Left lung (tissue), 4 donors: ENCODE measurements at regions not wholly inside any gene's neighbourhood (a gene's known extent, or its start where the extent isn't known, plus 50 kb on each side); places are given as distances from the start of the nearest gene placed in this dataset.

ENCODE experiments used
- ATAC-seq: fragments of 200-7000 bp; cut with Tn5 transposase; one replicate; pipeline ENCODE4 v1.9.1; 2020; ENCODE audit warnings: moderate library complexity
- DNase-seq, 4 donors: peaks; one replicate each; pipeline ENCODE4 v3.0.0-alpha.2; 2013 to 2020
- H3K27ac ChIP-seq, 2 donors: fragments of 200-600 bp; sonication (generic) in 1 of 2; one replicate each; pipeline versions ENCODE4 v1.5.0 to v1.8.0; 2020 to 2021
- H3K27me3 ChIP-seq, 2 donors: fragments of 200-600 bp; sonication (generic) in 1 of 2; one replicate each; pipeline versions ENCODE4 v1.5.0 to v1.8.0; 2020 to 2021
- H3K36me3 ChIP-seq, 2 donors: fragments of 200-600 bp; sonication (generic) in 1 of 2; one replicate each; pipeline versions ENCODE4 v1.5.0 to v1.8.0; 2020 to 2021
- H3K4me1 ChIP-seq, 2 donors: fragments of 200-600 bp; one replicate each; pipeline ENCODE4 v1.8.0; 2021
- H3K4me3 ChIP-seq, 2 donors: fragments of 200-600 bp; sonication (generic) in 1 of 2; one replicate each; pipeline versions ENCODE4 v1.5.0 to v1.8.0; 2020 to 2021; ENCODE audit warnings: mild to moderate bottlenecking in 1 of 2
- H3K9me3 ChIP-seq, 2 donors: fragments of 200-600 bp; sonication (generic) in 1 of 2; one replicate each; pipeline versions ENCODE4 v1.5.0 to v1.8.0; 2020 to 2021
- intact Hi-C, 2 donors: fragments of 100-400 bp; cut with DNase I; formaldehyde crosslinking; loops; one replicate each; pipeline versions ENCODE4 v1.11.2 to v1.14.2; 2022
- TF ChIP-seq, protein P1 (sequence below), 2 donors: fragments of 200-600 bp; sonication (generic) in 1 of 2; IDR thresholded peaks; one replicate each; pipeline versions ENCODE4 v1.5.0 to v1.8.0; 2021; ENCODE audit warnings: antibody characterized with exemption in 2 of 2
- donor health status: DM: no; HTN: yes; CAD: no.
- donor health status: DM: no; HTN: no; CAD: no.

DNA sequence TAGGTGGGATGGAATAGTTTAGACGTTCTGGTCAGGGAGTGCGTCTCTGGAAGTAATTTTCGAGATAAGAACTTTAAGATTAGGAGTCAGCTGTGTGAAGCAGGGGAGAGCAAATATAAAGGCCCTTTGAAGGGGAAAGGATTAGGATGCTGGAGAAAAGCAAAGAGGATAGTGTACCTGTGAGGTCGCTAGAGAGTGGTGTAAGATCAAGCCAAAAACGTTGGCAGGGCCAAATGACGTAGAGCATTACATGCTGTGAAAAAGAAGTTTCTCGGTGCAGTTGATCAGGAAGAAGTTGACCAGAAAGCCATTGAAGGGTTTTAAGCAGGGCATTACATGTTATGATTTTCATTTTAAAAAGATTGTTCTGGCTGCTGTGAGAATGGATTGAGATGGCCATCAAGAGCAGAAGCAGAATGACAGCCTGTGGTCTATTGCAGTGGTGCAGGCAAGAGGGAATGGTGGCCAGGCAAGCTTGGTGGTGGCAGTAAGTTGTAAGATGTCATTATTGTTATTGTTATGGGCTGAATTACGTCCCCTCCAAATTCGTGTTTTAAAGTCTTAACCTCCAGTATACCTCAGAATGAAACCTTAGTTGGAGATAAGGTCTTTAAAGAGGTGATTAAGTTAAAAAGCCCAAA lies 113.6 kb upstream of the KIF26B start:
- Histone ChIP-seq H3K9me3 (no peaks in the 10 kb centered on the region), H3K27me3 (no peaks in the 10 kb centered on the region), H3K4me3 (no peak overlapping the region), H3K36me3 (no peaks in the 10 kb centered on the region), H3K4me1 (peaks cover 0 to 4% of the 10 kb centered on the region in 2 donors), H3K27ac (no peak overlapping the region)
- TF ChIP-seq, protein P1, sequence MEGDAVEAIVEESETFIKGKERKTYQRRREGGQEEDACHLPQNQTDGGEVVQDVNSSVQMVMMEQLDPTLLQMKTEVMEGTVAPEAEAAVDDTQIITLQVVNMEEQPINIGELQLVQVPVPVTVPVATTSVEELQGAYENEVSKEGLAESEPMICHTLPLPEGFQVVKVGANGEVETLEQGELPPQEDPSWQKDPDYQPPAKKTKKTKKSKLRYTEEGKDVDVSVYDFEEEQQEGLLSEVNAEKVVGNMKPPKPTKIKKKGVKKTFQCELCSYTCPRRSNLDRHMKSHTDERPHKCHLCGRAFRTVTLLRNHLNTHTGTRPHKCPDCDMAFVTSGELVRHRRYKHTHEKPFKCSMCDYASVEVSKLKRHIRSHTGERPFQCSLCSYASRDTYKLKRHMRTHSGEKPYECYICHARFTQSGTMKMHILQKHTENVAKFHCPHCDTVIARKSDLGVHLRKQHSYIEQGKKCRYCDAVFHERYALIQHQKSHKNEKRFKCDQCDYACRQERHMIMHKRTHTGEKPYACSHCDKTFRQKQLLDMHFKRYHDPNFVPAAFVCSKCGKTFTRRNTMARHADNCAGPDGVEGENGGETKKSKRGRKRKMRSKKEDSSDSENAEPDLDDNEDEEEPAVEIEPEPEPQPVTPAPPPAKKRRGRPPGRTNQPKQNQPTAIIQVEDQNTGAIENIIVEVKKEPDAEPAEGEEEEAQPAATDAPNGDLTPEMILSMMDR (IDR thresholded peaks at IDR 0.05), result no peak
- ATAC-seq (no peak), DNase-seq (no peak)
- intact Hi-C loops, result loop anchor here in 1 of 2 donors (5.0 to 10.0 kb wide), 2 partner anchors 239 to 436 kb away; no protein-coding TSS in a partner anchor

DNA sequence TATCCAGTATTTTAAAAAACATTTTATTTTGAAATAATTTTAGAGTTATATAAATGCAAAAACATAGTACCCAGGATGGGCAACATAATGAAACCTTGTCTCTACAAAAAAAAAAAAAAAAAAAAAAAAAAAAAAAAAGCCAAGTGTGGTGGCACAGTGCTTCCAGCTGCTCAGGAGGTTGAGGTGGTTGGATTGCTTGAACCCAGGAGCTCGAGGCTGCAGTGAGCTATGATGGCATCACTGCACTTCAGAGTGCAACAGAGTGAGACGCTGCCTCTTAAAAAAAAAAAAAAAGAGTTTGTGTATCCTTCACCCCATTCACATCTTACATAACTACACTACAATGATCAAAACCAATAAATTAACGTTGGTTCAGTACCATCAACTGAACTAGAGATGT lies 115.6 kb upstream of the KIF26B start:
- no peak for DNase-seq
- TF ChIP-seq, protein P1 (IDR thresholded peaks at IDR 0.05), result no peak
- intact Hi-C loops, result no loop called here
- Histone ChIP-seq H3K4me3 (no peak overlapping the region), H3K27me3 (no peaks in the 10 kb centered on the region), H3K9me3 (no peaks in the 10 kb centered on the region), H3K27ac (no peak overlapping the region), H3K4me1 (peaks cover 0 to 4% of the 10 kb centered on the region in 2 donors), H3K36me3 (no peaks in the 10 kb centered on the region)
- ATAC-seq, result no peak

DNA sequence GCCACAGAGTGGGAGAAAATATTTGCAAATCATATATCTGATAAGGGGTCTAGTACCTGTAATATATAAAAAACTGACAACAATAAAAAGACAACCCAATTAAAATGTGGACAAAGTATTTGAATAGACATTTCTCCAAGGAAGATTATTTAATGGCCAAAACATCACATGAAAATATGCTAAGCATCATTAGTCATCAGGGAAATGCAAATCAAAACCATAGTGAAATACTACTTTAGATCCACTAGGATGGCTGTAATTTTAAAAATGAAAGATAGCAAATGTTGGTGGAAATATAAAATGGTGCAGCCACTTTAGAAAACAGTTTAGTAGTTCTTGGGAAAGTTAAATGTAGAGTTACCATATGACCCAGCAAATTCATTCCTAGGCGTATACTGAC lies 118.7 kb upstream of the KIF26B start:
- TF ChIP-seq, protein P1 (IDR thresholded peaks at IDR 0.05), result no peak
- Histone ChIP-seq H3K27me3 (no peaks in the 10 kb centered on the region), H3K27ac (no peak overlapping the region), H3K9me3 (no peaks in the 10 kb centered on the region), H3K36me3 (no peaks in the 10 kb centered on the region), H3K4me3 (no peak overlapping the region), H3K4me1 (no peaks in the 10 kb centered on the region)
- no peak for DNase-seq
- ATAC-seq, result no peak
- intact Hi-C loops, result no loop called here

DNA sequence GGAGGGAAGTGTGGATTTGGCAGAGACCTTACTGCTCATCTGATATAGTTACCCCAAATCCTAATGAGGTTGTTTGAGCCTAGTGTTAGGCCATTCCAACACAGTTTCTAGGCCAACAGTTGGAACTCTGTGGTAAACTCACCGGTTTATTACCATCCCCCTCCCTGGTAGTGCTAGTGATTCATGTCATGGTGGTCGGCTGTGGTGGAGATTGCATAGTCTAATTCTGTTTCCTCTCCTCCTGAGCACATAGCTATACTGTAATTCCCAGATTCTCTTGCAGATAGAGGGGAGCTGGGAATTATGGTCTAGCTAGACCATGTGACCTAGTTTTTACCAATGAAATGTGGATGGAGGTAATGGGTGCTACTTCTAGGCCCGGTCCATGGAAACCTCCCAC lies 123.7 kb upstream of the KIF26B start:
- Histone ChIP-seq H3K9me3 (no peaks in the 10 kb centered on the region), H3K27me3 (no peaks in the 10 kb centered on the region), H3K36me3 (no peaks in the 10 kb centered on the region), H3K27ac (no peak overlapping the region), H3K4me3 (no peak overlapping the region), H3K4me1 (no peaks in the 10 kb centered on the region)
- intact Hi-C loops, result no loop called here
- TF ChIP-seq, protein P1 (IDR thresholded peaks at IDR 0.05), result no peak
- DNase-seq (no peak), ATAC-seq (no peak)

DNA sequence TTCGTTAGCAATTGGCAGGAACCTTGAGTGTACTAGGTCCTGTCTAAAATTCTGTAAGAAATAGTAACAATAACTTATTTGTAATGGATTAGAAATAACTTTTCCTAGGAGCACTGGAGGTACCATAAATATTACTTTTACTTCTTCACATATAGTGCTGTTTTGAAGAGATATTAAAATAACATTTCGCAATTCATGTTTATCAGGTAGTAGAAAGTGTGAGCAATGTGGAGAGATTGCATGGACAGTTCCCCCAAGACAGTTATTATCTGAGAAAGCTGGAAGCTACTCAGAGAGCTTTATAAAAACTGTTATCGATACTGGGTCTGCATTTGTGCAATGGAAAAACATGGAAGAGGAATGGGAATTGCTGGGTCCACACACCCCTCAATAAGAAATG lies 128.5 kb upstream of the KIF26B start:
- ATAC-seq, result no peak
- Histone ChIP-seq H3K4me1 (no peaks in the 10 kb centered on the region), H3K9me3 (no peaks in the 10 kb centered on the region), H3K27ac (no peak overlapping the region), H3K4me3 (no peak overlapping the region), H3K27me3 (no peaks in the 10 kb centered on the region), H3K36me3 (no peaks in the 10 kb centered on the region)
- no peak for DNase-seq
- TF ChIP-seq, protein P1 (IDR thresholded peaks at IDR 0.05), result no peak
- intact Hi-C loops, result no loop called here
